ENCODE measurements at regions not wholly inside any gene's neighbourhood (a gene's known extent, or its start where the extent isn't known, plus 50 kb on each side); places are given as distances from the start of the nearest gene placed in this dataset.

DNA sequence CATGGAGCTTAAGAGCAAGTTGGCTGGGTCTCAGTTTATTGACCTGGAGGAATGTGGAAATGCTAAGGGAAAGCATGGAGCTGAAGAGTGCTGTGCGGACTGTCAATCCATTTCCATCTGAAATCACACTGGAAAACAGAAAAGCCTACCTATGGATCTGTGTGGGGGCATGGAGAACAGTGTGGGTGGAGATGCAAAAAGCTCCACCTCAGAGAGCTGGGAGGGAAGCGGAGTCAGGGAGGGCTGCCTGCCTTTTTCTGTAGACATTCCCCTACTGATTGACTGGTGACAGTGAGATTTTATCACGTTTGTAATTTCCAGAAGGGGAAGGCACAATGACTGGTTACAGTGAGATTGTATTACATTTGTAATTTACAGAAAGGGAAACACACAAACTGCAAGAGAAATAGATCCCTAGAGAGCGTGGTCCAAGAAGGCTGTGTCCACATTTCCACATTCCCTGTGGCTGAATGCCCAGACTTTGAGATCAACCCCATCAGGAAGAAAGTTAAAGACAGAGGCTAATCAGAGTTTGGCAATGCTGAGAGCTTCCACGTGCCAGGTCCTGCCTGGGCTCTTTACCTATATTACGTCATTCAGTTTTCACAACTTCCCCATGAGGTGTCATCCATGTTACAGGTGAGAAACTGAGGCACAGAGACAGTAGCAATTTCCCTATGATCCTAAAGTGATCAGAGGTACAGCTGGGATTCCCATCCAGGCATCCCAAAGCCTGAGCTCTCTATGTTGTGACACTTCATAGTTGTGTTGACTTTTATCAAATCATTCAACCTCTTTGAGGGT, 67.7 kb upstream of the NSMCE3 start:
- TF ChIP-seq, protein P1, sequence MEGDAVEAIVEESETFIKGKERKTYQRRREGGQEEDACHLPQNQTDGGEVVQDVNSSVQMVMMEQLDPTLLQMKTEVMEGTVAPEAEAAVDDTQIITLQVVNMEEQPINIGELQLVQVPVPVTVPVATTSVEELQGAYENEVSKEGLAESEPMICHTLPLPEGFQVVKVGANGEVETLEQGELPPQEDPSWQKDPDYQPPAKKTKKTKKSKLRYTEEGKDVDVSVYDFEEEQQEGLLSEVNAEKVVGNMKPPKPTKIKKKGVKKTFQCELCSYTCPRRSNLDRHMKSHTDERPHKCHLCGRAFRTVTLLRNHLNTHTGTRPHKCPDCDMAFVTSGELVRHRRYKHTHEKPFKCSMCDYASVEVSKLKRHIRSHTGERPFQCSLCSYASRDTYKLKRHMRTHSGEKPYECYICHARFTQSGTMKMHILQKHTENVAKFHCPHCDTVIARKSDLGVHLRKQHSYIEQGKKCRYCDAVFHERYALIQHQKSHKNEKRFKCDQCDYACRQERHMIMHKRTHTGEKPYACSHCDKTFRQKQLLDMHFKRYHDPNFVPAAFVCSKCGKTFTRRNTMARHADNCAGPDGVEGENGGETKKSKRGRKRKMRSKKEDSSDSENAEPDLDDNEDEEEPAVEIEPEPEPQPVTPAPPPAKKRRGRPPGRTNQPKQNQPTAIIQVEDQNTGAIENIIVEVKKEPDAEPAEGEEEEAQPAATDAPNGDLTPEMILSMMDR (IDR thresholded peaks at IDR 0.05; ENCODE audit: low read depth, low read length): no peak
- H3K4me3 ChIP-seq (ENCODE audit: low read depth, low read length): no peak overlapping the region
- DNase-seq (ENCODE audit: low read depth, low spot score): no peak
- peaks cover 5% of the 10 kb centered on the region for H3K27me3 ChIP-seq (ENCODE audit: control insufficient read depth, insufficient read depth, low read length)
- H3K9me3 ChIP-seq (ENCODE audit: control insufficient read depth, insufficient read depth, low read length): no peaks in the 10 kb centered on the region
- POLR2A ChIA-PET: no interaction called here
- CTCF ChIA-PET: no interaction called here
- no peak overlapping the region for H3K27ac ChIP-seq (ENCODE audit: low read depth, low read length)

DNA sequence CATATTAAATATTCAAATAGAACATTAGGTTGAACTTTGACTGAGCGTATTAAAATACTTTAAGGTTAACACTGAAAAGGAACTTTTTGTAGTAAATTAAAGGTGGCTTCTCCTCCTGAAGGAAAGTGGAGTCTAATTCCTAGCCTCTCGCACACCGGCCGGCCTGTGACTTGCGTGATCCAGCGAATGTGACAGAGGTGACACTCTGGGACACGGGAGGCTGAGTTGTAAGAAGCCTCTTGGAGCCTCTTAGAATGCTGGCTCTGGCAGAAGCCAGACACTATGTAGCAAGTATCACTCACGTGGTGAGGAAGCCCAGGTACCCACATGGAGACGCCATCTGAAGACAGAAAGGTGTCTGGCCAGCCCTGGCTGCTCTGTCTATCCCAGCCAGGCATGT, 64.9 kb upstream of the NSMCE3 start:
- Histone ChIP-seq H3K4me3 (ENCODE audit: low read depth, low read length) (no peak overlapping the region), H3K27ac (ENCODE audit: low read depth, low read length) (no peak overlapping the region), H3K9me3 (ENCODE audit: control insufficient read depth, insufficient read depth, low read length) (no peaks in the 10 kb centered on the region), H3K27me3 (ENCODE audit: control insufficient read depth, insufficient read depth, low read length) (no peaks in the 10 kb centered on the region)
- ChIA-PET CTCF (no interaction called here), POLR2A (no interaction called here)
- no peak for DNase-seq (ENCODE audit: low read depth, low spot score)
- TF ChIP-seq, protein P1 (IDR thresholded peaks at IDR 0.05; ENCODE audit: low read depth, low read length): no peak

DNA sequence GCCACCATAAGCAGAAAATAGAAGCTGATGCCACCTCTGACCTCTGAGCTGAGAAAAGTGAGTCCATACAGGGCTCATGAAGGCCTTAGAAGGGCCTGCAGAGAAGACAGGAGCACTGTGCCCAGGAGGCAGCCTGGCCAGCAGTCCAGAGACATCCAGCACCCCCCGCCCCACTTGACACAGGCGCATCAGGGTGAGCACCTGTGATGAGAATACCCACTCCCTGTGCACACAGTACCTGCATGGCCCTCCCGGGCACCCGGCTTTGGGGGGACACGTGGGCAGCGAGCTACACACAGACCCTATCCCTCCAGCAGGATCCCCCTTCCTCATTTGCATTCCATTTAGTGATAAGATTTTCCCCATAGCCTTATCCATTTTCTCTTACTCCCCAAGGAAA, 63.6 kb upstream of the NSMCE3 start:
- Histone ChIP-seq H3K9me3 (ENCODE audit: control insufficient read depth, insufficient read depth, low read length) (no peaks in the 10 kb centered on the region), H3K27ac (ENCODE audit: low read depth, low read length) (no peak overlapping the region), H3K27me3 (ENCODE audit: control insufficient read depth, insufficient read depth, low read length) (no peaks in the 10 kb centered on the region), H3K4me3 (ENCODE audit: low read depth, low read length) (no peak overlapping the region)
- ChIA-PET POLR2A (no interaction called here), CTCF (no interaction called here)
- TF ChIP-seq, protein P1 (IDR thresholded peaks at IDR 0.05; ENCODE audit: low read depth, low read length): no peak
- no peak for DNase-seq (ENCODE audit: low read depth, low spot score)

DNA sequence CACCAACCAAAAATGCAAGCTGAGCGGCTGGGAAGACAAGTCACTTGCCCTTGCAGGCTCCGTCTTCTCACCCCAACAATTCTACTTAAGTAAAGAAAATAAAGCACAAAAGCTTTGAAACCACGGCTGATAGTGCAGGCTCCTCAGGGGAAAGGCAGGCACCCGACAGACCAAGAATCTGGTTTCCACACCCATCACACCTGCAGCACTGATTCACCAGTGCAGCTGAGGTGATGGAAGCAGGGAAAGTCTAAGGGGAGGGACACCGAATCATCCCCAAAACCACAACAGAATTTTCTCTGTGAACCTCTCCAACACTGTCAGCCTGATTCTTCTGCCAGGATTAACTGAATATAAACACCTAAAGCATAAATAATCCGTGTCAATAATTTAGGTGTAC, 62.0 kb upstream of the NSMCE3 start:
- ChIA-PET CTCF (interaction anchor here (0.6 kb wide), 1 partner anchor 20 kb away, joined by 4 read pairs; no protein-coding TSS in a partner anchor), POLR2A (interaction anchor here (0.6 kb wide), 1 partner anchor 128 kb away, joined by 3 read pairs; no protein-coding TSS in a partner anchor)
- TF ChIP-seq, protein P1 (IDR thresholded peaks at IDR 0.05; ENCODE audit: low read depth, low read length): no peak
- H3K27me3 ChIP-seq (ENCODE audit: control insufficient read depth, insufficient read depth, low read length): no peaks in the 10 kb centered on the region
- H3K9me3 ChIP-seq (ENCODE audit: control insufficient read depth, insufficient read depth, low read length): no peaks in the 10 kb centered on the region
- no peak overlapping the region for H3K4me3 ChIP-seq (ENCODE audit: low read depth, low read length)
- no peak overlapping the region for H3K27ac ChIP-seq (ENCODE audit: low read depth, low read length)
- no peak for DNase-seq (ENCODE audit: low read depth, low spot score)

DNA sequence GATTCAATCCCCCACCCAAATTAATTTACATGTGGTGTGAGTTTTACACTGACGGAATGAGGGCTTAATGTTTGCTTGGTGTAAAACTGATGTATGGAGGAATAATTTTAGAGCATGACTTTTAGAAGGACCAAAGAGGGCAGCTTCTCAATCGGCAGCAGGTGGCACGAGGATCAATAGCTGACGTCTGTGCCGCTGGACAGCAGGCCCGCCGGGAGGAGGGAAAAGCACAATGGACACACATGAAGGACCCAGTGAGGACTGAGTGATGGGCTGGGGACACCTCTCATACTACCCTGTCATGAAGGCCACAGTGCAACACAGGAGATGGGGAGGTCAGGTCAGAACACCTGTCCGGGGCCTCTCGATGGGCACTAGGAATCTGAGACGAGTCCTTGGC, 61.4 kb upstream of the NSMCE3 start:
- CTCF ChIA-PET: no interaction called here

More for the DNA sequence above, 61.4 kb upstream of the NSMCE3 start:
- no peaks in the 10 kb centered on the region for H3K9me3 ChIP-seq (ENCODE audit: control insufficient read depth, insufficient read depth, low read length)
- no peaks in the 10 kb centered on the region for H3K27me3 ChIP-seq (ENCODE audit: control insufficient read depth, insufficient read depth, low read length)
- no peak overlapping the region for H3K27ac ChIP-seq (ENCODE audit: low read depth, low read length)
- POLR2A ChIA-PET: no interaction called here
- H3K4me3 ChIP-seq (ENCODE audit: low read depth, low read length): no peak overlapping the region
- no peak for DNase-seq (ENCODE audit: low read depth, low spot score)
- TF ChIP-seq, protein P1 (IDR thresholded peaks at IDR 0.05; ENCODE audit: low read depth, low read length): no peak
